ENCODE measurements at regions not wholly inside any gene's neighbourhood (a gene's known extent, or its start where the extent isn't known, plus 50 kb on each side); places are given as distances from the start of the nearest gene placed in this dataset.

DNA sequence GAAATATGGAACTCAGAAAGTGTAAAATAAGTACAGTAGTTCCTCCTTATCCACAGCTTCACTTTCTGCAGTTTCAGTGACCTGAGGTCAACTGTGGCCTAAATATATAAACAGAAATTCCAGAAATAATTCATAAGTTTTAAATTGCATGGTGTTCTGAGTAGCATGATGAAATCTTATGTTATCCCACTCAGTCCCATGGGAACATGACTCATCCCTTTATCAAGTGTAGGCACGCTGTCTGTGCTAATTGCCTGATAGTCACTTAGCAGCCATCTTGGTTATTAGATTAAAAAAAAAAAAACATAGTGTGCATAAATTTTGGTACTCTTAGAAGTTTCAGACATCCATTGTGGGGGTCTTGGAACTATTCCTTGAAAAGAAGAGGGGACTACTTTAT is 983.4 kb upstream of the ADGRL3 start:
- no peak for TF ChIP-seq POLR2A (IDR thresholded peaks at IDR 0.05)
- TF ChIP-seq, protein P1, sequence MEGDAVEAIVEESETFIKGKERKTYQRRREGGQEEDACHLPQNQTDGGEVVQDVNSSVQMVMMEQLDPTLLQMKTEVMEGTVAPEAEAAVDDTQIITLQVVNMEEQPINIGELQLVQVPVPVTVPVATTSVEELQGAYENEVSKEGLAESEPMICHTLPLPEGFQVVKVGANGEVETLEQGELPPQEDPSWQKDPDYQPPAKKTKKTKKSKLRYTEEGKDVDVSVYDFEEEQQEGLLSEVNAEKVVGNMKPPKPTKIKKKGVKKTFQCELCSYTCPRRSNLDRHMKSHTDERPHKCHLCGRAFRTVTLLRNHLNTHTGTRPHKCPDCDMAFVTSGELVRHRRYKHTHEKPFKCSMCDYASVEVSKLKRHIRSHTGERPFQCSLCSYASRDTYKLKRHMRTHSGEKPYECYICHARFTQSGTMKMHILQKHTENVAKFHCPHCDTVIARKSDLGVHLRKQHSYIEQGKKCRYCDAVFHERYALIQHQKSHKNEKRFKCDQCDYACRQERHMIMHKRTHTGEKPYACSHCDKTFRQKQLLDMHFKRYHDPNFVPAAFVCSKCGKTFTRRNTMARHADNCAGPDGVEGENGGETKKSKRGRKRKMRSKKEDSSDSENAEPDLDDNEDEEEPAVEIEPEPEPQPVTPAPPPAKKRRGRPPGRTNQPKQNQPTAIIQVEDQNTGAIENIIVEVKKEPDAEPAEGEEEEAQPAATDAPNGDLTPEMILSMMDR (IDR thresholded peaks at IDR 0.05): no peak

All from heart left ventricle (tissue), 13 donors.